GM21619 (cell line): ENCODE measurements at regions not wholly inside any gene's neighbourhood (a gene's known extent, or its start where the extent isn't known, plus 50 kb on each side); places are given as distances from the start of the nearest gene placed in this dataset.
"Not testable (repeated sequence)": the region's sequence is repeated elsewhere in the genome, so short reads cannot be mapped to it uniquely, and the experiment has no call there.

ENCODE experiments used
- ATAC-seq: cut with Tn5 transposase; IDR thresholded peaks from one replicate; pipeline ENCODE4 v1.9.1; 2021; ENCODE audit not compliant: unreplicated experiment

DNA sequence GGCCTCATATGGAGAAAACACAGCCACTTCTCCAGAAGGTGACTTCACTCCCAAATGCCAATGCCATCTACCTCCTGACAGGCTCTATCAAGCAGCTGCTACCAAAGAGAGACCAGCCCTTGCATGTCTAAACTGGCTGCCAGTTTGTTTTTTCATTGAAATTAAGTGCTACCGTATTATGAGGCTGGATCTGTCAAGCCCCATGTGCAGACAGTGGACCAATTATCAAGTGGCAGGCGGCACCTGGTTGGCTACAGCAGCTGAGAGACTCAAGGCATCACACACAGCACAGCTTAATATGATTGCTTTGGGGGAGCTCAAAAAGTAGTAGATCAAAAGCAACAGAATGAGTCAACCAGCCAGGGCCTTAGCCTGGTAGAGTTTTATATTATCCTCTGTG lies 1293.0 kb upstream of the TENM4 start:
- ATAC-seq: no peak

DNA sequence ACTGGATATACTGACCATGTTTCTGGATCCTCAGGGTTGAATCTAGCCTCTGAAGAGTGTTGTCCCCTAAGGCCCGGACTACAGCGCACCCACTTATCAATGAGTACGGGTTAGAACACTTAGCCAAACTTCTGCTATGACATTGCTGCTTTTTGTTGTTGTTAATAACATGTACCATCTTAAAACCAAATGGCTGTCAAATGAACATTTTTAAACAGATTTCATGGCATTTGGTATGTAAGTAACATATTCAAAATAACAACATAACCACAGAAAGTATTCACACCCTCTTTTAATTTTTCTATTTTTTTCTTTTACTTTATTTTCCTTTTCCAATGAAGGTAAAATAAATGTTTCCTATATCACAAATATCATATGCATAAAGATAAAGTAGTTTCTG lies 1292.5 kb upstream of the TENM4 start:
- ATAC-seq: no peak

DNA sequence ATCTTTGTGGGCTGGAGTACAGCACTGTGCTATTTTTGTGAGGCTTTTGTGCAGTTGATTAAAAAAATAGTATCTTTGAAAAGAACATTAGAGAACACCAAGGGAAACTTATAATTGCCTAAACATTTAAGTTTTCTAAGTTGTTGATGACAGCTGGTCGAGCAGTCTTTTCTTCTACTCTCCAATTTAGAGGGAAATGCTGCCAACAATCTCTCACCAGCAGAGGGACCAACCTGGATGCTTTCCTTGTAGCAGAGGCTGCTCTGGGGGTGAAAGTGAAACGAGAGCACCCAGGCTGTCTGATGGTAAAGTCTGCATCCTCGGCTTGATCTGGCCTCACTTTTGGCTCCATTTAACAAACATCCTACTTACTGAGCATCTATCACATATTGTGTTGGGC lies 1286.5 kb upstream of the TENM4 start:
- peak; percentile 97 for ATAC-seq

DNA sequence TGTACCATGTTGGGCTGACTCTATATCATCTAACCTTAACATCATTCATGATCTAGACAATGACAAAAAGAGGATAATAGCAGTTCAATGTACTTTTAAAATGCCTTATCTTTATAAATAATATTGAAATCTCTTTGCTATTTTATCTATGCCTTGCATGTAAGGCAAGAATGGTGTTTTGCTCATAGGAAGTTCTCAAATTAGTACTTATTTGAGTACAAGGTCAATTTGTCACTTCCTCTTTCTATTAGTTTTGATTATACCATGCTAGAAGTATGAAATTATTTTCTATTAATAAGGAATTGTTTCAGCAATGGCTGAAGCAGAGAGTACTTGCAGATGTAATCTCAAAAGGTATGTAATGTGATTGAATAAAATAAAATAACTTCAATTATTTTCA lies 1285.4 kb upstream of the TENM4 start:
- no peak for ATAC-seq

DNA sequence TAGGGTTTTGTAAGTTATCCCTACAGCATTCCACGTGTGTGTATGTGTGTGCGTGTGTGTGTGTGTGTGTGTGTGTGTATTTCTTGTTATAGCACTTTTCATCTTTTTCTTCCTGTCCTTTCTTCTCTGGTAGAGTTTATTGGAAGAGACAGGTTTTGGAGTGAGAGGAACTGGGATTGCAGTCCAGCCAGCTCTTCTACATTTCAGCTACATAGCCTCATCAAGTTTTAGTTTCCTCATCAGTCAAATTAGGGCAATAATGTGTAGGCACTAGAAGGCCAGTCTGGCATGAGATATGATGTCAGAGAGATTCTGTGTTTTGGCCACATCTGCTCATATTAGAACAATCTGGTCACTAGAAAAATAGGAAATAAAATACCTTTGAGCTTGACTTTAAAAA lies 1283.5 kb upstream of the TENM4 start:
- no peak for ATAC-seq

DNA sequence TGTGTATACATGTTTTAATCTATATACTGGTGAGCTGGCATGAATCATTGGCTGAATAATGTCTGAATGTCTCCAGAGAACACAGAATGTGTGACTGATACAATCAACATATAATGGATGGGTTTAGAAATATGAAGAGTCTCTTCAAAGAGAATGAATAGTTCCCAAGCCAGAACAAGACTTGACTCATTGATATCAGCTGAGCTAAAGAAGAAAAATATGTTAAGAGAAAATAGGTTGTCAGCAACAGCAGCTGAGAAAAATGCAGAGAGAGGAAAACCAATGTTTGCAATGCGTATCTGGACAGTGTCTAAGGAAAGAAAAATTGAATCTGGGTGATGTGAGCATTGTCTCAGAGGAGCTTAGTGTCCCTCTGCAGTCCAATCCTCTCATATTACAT lies 1281.8 kb upstream of the TENM4 start:
- ATAC-seq: no peak

DNA sequence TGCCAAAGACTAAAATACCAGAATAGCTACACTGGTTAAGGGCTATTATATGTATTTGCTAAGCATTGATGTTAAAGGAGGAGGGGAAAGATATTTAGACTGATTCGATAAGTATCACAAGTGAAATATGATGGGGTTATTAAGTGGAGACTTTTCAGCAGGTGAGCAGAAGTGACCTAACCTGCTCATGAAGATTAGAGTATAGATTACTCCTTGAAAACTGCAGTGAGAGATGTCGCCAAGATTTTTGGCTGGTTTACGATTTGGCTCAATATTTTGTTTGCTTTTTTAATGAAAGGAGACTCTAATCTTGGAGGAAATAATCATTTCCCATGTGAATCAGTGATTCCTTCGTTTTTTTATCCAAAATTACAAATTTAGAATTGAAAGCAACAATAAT lies 1279.5 kb upstream of the TENM4 start:
- ATAC-seq: no peak

DNA sequence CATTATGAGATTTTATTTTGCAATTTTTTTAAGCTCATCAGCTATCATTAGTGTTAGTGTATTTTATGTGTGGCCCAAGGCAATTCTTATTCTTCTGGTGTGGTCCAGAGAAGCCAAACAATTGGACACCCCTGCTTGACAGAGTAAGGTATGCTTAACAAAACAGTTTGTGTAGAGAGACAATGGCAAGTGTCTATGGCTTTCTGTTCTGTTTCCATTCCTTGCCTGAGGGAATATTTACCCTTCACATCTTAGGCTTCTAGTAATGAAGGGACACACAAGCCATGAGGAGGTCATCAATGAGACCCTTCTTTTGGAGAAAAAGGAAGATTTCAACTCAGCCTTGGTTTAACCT lies 1278.4 kb upstream of the TENM4 start:
- no peak for ATAC-seq

DNA sequence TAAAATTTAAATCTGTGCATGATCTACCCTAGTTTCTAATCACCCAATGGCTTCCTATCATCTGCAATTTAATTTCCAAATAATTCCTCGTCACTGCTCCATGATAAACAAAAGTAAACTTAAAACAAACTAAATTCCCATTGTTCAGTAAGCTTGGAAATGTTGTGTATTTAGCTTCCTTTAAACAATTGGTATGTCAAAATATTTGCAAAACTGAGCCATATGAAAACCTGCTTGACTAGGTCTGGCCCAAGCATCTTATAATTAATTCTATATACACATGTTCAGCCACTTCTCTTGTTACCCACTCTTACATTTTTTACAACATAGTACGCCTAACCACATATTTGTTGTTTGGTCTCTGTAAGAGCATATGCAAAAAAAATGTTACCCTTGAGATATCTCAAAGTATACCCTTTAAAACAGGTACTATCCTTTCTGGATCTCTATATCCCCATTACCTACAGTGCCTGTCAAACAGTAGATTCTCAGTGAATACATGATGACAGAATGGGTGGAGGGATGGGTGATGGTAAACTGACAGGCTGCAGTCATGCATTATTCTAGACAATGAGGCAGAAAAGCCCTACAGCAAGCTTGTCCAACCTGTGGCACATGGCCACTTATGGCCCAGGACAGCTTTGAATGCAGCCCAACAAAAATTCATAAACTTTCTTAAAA lies 1277.9 kb upstream of the TENM4 start:
- no peak for ATAC-seq

DNA sequence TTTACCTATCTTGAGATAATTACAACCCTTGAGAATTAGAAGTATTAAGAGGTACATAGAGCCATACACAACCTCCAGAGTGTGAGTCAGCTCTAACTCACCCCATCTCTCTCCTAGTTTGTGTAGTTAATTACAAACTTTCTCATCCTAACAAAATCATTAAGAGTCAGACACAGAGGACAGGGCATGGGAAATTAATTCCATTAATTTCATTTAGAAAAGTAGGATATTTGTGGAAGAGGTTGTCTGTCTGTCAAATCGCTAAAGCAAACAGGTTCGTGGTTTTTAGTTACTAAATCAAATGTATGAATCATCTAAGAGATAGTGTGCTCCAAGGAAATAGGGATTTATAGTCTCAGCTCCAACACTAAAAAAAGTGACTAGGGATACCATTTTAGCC lies 1261.4 kb upstream of the TENM4 start:
- no peak for ATAC-seq

DNA sequence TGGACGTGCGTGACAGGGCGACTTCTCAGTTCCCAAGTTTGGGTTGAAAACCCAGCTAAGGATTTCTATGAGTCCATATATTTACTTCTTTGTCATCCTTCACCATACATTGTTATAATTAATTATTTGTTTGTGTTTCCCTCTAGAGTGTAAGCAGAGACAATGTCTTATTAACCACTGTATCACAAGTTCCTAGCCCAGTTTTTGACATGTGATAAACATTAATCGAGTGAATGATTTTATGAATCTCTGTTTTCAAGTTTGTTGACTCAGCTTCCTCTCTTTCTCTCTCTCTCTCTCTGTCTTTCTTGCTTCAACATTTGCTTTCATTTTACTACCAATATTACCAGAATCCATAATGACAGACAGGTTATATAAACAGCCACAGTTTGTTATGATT lies 1259.6 kb upstream of the TENM4 start:
- no peak for ATAC-seq

DNA sequence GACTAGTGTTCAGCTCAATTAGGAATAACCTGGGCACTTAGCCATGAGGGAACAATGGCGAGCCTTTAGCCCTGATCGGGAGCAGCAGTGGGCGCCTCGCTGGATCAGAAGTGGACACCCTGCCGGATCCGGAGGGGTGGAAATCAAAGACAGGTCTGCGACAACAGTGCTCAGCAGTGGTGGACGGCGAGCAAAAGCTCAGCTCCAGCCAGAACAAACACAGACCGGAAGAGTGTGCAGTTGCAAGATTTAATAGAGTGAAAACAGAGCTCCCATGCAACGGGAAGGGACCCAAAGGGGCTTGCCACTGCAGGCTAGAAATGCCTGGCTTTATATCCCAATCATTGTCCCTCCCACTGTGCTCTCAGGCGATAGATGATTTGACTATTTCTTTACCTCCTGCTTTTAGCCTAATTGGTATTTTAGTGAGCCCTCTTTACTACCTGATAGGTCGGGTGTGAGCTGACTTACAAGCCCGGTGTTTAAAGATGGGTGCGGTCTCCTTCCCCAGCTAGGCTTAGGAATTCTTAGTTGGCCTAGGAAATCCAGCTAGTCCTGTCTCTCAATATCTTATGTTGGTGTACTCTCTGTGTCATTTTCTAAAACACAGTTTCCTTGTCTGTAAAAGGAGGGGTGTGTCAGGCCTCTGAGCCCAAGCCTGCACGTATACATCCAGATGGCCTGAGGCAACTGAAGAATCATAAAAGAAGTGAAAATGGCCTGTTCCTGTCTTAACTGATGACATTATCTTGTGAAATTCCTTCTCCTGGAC lies 1258.8 kb upstream of the TENM4 start:
- ATAC-seq: not testable (repeated sequence)

DNA sequence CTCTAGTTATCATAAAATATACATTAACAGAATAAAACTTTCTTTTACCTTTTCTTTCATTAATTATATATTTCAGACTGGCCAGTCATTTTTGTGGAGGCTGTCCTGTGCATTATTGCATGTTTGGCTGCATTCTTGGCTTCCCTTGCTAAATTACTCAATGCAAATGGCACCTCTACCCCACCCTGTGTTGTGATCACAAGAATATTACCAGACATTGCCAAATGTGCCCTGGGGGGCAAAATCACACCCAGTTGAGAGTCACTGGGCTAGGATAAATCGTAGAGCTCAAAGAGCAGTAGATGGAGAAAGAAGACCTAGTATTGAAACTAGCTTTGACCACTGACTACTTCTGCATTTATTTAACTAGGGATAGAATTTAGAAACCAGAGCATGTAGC lies 1257.8 kb upstream of the TENM4 start:
- no peak for ATAC-seq

DNA sequence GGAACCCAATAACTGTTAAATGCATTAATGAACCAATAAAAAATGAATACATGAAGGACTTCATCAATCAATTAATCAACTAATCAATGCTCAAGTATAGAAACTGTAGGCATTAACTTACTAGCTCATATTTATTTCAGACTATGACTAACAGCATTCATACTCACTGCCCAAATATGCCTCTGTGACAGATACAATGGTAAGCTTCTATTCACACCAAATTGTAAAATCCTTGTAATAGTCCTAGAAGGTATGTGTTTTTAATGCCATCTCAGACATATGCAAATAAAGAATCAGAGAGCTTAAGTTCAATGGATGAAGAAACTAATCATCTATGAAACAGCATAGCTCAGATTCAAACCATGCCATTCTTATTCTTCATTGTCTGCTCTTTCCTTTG lies 1253.6 kb upstream of the TENM4 start:
- no peak for ATAC-seq

DNA sequence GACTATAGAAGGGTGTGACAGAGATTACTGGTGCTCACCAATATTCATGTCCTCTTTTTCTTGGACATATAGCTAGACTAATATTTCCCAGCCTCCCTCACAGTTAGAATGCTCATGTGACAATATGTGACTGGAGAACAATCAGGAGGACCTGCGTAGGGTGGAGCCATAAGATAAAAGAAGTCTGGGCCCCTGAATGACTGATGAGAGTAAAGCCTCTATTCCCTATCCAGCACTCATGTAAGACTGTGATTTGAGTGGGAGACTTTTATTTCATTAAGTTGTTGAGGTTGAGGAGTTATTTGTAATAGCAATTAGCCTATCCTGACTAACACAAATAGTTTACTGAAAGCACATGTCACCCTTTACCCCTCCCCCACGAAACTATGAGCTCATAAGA lies 1247.1 kb upstream of the TENM4 start:
- ATAC-seq: no peak

DNA sequence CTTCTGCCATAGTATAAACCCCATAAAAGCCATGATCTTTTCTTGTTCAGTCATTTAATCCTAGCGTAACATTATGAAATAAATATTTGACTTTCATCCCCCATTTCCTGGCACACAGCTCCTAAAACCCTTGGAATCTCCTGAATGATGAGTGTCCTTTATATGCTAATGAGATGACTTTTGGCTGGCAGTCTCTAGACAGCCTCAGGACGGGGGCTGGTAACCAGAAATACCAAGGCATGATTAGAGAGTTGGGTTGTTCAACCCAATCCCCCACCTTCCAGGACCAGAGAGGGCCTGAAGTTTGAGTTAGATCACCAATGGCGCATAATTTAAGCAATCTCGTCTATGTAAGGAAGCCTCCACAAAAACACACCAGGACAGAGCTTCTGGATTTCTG lies 1246.1 kb upstream of the TENM4 start:
- no peak for ATAC-seq

DNA sequence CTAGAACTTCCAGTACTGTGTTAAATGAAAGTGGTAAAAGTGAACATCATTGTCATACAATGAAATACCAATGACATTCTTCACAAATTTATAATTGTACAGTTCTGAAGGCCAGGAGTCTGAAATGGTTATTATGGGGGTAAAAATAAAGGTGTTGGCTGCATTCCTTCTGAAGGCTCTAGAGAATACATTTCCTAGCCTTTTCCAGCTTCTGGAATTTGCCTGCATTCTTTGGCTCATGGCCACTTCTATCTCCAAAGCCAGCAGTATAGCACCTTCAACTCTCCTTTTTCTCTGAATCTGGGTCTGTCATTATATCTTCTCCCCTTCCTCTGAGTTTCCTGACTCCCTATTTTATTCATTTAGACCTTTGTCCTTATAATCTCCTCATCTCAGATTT lies 1232.7 kb upstream of the TENM4 start:
- ATAC-seq: no peak

DNA sequence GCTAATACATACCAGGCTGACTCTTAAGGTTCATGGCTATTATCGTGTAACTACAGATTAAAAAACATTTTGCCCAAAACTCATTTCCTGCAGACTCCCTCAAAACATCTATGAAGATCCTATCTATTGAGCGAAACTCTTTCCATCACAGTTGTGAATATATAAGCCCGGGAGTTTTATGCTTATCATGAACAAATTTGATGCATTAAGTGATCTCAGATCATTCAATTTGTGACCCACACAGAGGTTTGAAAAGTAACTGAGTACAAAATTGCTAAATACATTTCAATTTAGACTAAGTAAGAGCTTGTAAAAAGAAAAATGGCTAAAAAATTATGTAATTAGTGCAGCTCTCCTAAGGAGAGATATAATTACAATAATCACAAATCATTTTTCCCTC lies 1228.8 kb upstream of the TENM4 start:
- ATAC-seq: no peak

DNA sequence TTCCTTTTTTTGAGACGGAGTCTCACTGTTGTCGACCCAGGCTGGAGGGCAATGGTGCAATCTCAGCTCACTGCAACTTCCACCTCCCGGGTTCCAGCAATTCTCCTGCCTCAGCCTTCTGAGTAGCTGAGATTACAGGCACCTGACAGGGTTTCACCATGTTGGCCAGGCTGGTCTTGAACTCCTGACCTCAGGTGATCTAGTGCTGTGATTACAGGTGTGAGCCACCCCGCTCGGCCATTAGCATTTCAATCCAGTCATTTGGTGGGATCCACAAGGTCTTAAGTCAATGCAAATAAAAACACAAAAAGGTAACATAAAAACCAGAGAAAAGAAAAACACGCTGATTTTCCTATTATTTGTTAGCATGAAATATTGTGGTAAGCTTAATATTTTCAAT lies 1227.2 kb upstream of the TENM4 start:
- no peak for ATAC-seq

DNA sequence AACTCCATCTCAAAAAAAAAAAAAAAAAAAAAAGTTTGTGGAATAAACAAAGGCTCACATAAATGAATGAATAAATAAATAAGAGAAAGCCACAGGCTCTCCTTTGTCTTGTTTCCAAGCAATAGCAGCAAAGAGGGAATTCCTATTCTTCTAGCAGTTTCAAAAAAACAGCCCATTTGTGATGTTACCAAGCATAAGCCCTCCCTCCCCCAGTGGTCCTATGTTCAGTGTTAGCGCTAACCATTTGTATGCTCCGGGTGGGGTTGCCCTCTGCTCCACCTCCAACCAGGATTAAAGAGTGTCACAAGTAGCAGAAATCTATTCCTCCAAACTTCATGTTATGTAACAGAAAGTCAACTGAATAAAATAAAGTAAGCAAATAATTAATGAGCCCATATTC lies 1215.0 kb upstream of the TENM4 start:
- ATAC-seq: no peak

DNA sequence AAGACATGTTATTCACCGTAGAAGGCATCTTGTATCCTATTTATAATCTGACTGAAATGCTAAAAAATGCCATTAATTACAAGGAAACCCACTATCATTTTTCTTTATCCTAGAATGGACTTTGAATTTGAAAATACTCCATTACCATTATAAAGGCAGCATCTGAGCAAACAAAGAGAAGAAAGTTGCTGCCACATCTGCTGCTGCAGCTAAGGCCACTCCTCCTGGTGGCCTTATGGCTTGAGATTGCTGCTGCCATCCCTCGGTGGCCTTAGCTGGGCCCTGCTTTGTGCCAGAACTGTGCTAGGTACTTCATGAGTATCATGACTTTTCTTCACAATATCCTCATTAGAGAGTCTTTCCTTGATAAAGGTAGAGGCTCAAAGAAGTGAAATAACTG lies 1210.1 kb upstream of the TENM4 start:
- ATAC-seq: no peak

DNA sequence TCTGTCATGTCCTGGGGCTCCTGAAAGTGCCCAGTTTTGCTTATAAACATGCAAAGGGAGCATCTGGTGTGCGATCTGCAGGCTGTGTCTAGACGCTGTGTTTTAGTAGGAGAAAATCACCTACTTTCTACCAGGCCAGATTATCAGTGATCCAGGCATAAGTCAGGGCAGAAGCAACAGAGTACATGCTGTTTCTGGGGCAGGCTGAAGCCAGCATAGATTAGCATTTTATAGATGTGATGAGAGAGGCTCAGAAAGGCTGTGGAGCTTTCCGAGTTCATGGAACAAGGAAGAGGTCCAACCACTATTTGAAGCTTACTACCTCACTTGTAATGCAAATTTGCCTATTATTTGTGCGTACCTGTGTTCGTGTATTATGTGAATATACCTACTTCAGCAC lies 1208.4 kb upstream of the TENM4 start:
- no peak for ATAC-seq

DNA sequence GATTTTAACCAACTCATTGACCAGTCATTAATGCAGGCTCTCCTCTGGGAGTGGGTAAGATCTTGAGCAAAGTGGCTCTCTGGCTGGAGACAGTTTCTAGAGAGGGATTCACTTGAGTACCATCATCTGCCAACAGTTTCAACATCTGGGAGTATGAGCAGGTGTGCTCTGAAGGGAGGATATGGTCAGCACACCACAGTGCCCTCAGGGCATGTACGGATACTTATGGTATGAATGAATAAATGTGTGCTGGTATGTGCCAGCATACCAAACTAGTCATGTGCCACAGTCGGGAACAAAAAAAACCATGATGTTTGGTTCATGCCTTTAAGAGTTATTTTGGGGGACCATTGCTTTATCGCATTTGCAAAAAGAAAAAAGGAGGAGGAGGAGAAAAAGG lies 1197.5 kb upstream of the TENM4 start:
- ATAC-seq: no peak
